Limb (tissue), 2 donors: ENCODE measurements at regions not wholly inside any gene's neighbourhood (a gene's known extent, or its start where the extent isn't known, plus 50 kb on each side); places are given as distances from the start of the nearest gene placed in this dataset.

ENCODE experiments used
- DNase-seq, 2 donors: peaks; one replicate each; pipeline ENCODE4 v3.0.0-alpha.2; 2016; ENCODE audit errors: extremely low spot score in 2 of 2

GRCh38 chr5:74956278-74956677 lies 90.1 kb upstream of the FAM169A start:
- no peak for DNase-seq

- DNase-seq, result no peak
Measured at GRCh38 chr5:74954919-74955318, 88.7 kb upstream of the FAM169A start.

- DNase-seq, result no peak
Measured at GRCh38 chr5:74953937-74954720, 87.9 kb upstream of the FAM169A start.

GRCh38 chr5:74953554-74953936 lies 87.4 kb upstream of the FAM169A start:
- DNase-seq, result no peak

GRCh38 chr5:74952406-74952805 lies 86.2 kb upstream of the FAM169A start:
- DNase-seq, result no peak

GRCh38 chr5:74951865-74952264 lies 85.7 kb upstream of the FAM169A start:
- no peak for DNase-seq

GRCh38 chr5:74950836-74951515 lies 84.8 kb upstream of the FAM169A start:
- DNase-seq, result no peak

GRCh38 chr5:74949976-74950375 lies 83.8 kb upstream of the FAM169A start:
- no peak for DNase-seq

- DNase-seq, result no peak
Measured at GRCh38 chr5:74948031-74948546, 81.9 kb upstream of the FAM169A start.

GRCh38 chr5:74946471-74946870 lies 80.3 kb upstream of the FAM169A start:
- DNase-seq, result no peak

GRCh38 chr5:74945561-74946165 lies 79.5 kb upstream of the FAM169A start:
- no peak for DNase-seq

- no peak for DNase-seq
Measured at GRCh38 chr5:74943905-74944304, 77.7 kb upstream of the FAM169A start.

- DNase-seq, result no peak
Measured at GRCh38 chr5:74942622-74943286, 76.6 kb upstream of the FAM169A start.

GRCh38 chr5:74940782-74941353 lies 74.7 kb upstream of the FAM169A start:
- no peak for DNase-seq

- no peak for DNase-seq
Measured at GRCh38 chr5:74938250-74938933, 72.2 kb upstream of the FAM169A start.

GRCh38 chr5:74935752-74936091 lies 69.5 kb upstream of the FAM169A start:
- DNase-seq, result no peak

- peak in 1 of 2 donors; percentile 19 for DNase-seq
Measured at GRCh38 chr5:74934949-74935751, 69.0 kb upstream of the FAM169A start.

GRCh38 chr5:74927336-74927735 lies 61.1 kb upstream of the FAM169A start:
- DNase-seq, result no peak

GRCh38 chr5:74919487-74919886 lies 53.3 kb upstream of the FAM169A start:
- DNase-seq, result peak in 1 of 2 donors; percentile 68

GRCh38 chr5:74919041-74919440 lies 52.9 kb upstream of the FAM169A start:
- DNase-seq, result no peak
